ENCODE measurements at regions not wholly inside any gene's neighbourhood (a gene's known extent, or its start where the extent isn't known, plus 50 kb on each side); places are given as distances from the start of the nearest gene placed in this dataset.
"Not testable (repeated sequence)": the region's sequence is repeated elsewhere in the genome, so short reads cannot be mapped to it uniquely, and the experiment has no call there.

GRCh38 chr2:66032226-66032775, 402.6 kb upstream of the MEIS1 start:
- no peak for DNase-seq (ENCODE audit: low read depth in 3 of 3)

- DNase-seq (ENCODE audit: low read depth in 3 of 3) = no peak
Measured at GRCh38 chr2:66031236-66031635, 403.7 kb upstream of the MEIS1 start.

DNA sequence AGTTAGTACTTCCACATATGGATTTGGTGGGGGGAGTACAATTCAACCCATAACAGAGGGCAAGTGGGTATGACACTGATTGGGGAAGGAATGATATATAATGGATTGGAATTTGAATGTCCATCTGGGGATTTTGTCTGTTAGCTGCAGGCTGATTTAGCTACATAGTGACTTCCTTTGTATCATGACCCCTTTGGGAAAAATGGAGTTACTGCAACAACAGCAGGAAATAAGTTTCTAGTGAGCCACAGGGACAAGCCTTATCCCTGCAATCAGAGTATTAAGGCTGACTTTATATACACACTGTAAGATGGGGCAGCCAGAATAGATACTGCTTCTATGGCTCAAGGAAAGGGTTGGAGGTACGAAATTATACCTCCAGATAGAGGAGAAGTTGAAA, 404.4 kb upstream of the MEIS1 start:
- no peak for DNase-seq (ENCODE audit: low read depth in 3 of 3)

GRCh38 chr2:66024391-66024790, 410.5 kb upstream of the MEIS1 start:
- DNase-seq (ENCODE audit: low read depth in 3 of 3) = no peak

DNA sequence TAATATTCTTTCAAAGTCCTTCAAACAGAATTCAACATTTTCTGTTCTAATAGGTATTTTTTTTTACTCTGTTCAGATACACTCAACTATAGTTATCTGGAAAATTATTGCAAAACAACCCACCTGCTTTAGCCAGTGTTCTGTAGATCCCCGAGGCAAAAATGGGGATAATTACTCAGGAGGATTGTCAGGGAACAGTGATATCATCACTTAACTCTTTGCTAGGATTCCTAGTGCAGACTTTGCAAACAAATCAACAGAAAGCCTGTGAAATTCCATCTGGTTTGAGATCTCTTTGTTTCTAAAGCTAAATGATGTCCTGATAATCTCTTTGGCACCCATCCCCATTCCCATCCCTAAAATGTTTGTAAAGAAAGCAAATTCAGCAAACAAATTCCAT, 413.6 kb upstream of the MEIS1 start:
- DNase-seq (ENCODE audit: low read depth in 3 of 3) = no peak

- DNase-seq (ENCODE audit: low read depth in 3 of 3) = no peak
Measured at GRCh38 chr2:66017763-66018162, 417.2 kb upstream of the MEIS1 start.

DNA sequence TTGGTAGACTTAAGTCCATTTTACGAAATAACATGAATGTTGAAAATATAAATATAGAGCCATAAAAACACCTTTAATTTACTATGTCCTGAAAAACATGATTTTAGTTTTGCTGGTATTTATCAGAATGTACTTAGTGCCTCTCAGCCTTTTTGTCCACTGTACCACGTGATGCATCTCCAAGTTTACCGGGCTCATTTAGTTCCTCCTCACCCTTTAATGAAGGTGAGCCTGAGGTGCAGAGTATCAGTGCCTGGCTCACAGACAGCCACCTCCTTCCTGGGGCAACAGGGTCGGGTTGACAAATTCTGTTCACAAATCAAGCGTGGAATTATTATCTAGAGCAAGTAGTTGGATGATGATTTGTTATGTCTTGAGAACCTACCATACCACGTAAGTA, 420.5 kb upstream of the MEIS1 start:
- no peak for DNase-seq (ENCODE audit: low read depth in 3 of 3)

GRCh38 chr2:66013456-66013855, 421.5 kb upstream of the MEIS1 start:
- DNase-seq (ENCODE audit: low read depth in 3 of 3) = no peak

DNA sequence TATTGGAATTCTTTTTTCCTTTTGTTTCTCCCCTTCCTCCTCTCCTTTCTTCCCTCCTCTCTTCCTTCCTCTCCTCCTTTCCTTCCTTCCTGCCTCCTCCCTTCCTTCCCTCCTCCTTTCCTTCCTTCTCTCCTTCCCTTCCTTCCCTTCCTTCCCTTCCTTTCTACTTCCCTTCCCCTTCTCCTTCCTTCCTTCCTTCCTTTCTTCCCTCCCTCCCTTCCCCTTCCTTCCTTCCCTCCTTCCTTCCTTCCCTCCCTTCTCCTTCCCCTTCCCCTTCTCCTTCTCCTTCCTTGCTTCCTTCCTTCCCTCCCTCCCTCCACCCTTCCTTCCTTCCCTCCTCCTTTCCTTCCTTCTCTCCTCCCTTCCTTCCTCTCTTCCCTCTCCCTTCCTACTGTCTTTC, 431.0 kb upstream of the MEIS1 start:
- DNase-seq (ENCODE audit: low read depth in 3 of 3) = no peak

DNA sequence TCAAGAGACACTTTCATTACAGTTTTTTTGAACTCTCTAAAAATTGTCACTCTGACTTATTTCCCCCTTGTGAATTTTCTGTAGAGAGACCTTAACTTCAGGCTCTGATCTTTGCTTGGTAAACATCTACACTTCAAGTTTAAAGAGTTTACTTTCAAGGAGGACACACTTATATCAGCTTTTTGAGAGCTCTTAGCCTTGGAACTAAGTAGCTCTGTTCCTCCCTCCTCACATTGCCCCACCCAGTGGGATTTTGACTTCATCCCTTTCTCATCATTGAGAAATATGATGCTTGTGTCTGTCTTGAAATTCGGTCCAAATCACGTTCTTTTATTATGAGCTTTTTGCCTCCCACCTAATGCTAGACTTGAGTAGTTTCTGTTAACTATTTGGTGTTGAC, 433.4 kb upstream of the MEIS1 start:
- DNase-seq (ENCODE audit: low read depth in 3 of 3) = no peak

GRCh38 chr2:66000901-66001300, 434.0 kb upstream of the MEIS1 start:
- DNase-seq (ENCODE audit: low read depth in 3 of 3) = no peak

- no peak for DNase-seq (ENCODE audit: low read depth in 3 of 3)
Measured at GRCh38 chr2:65999796-66000195, 435.1 kb upstream of the MEIS1 start.

GRCh38 chr2:65999103-65999502, 435.8 kb upstream of the MEIS1 start:
- no peak for DNase-seq (ENCODE audit: low read depth in 3 of 3)

- DNase-seq (ENCODE audit: low read depth in 3 of 3) = no peak
Measured at GRCh38 chr2:65997961-65998360, 437.0 kb upstream of the MEIS1 start.

DNA sequence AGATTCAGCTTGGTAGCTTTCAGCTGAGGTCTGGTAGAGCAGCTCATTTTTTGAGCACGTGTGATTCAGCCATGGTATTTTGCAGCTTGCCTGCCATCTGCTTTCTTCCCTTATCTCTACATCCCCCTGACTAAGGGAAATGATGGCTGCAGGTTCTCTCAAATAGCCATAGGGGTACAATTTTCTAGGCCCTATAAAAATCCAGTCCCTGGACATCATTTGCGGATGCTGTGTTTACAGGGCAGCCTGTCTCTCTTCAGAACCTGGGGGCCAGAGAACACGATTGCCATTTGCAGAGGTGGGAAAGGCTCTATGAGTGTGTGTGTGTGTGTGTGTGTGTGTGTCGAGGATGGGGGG, 442.7 kb upstream of the MEIS1 start:
- DNase-seq (ENCODE audit: low read depth in 3 of 3) = no peak

GRCh38 chr2:65991381-65992197, 443.3 kb upstream of the MEIS1 start:
- no peak for DNase-seq (ENCODE audit: low read depth in 3 of 3)

DNA sequence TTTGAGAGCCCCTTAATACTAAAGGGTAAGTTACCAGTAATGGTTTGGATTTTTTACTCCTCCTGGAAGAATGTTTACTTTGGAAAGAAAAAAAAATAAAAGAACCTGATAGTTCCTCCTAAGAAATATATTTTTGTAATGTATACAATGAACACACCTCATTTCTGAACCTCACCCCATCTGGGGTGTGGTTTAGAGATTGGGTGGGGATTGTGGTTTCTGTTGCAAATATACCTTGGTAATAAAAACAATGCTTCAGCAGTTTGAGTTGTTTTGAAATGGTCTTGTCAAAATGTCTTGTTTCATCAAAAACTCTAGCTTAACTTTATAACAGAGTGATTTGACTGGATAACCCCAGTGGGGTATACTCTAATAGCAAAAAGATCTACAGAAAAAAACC, 448.9 kb upstream of the MEIS1 start:
- no peak for DNase-seq (ENCODE audit: low read depth in 3 of 3)

GRCh38 chr2:65980531-65980930, 454.4 kb upstream of the MEIS1 start:
- DNase-seq (ENCODE audit: low read depth in 3 of 3) = no peak

- no peak for DNase-seq (ENCODE audit: low read depth in 3 of 3)
Measured at GRCh38 chr2:65979446-65979845, 455.5 kb upstream of the MEIS1 start.

DNA sequence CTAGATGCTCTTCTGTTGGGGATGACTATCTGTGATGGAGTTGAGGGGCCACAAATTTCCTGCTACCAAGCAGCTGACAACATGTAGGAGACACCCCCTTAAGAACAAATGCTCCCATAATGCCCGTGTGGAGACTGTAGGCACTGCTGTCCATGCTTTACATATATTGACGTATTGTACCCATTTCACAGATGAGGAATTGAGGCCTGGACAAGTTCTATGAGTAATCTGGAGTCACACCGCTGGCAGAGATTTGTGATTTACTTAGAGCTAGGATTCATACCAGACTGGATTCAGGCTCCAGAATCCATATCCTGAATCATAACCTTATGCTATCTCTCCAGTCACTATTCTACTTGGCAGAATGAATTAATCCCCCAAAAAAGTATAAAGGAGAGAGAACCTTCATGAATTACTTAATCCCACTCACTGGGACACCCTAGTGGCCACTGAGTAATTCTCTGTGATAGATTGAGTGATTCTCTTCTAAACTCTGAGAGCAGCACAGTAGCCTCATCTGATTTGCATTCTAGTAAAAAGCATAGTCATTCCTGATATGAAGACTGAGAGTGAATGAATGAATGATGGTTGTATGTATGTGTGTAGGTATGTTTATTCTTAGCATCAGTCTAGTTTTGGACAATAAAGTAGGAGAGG, 460.7 kb upstream of the MEIS1 start:
- DNase-seq (ENCODE audit: low read depth in 3 of 3) = no peak

DNA sequence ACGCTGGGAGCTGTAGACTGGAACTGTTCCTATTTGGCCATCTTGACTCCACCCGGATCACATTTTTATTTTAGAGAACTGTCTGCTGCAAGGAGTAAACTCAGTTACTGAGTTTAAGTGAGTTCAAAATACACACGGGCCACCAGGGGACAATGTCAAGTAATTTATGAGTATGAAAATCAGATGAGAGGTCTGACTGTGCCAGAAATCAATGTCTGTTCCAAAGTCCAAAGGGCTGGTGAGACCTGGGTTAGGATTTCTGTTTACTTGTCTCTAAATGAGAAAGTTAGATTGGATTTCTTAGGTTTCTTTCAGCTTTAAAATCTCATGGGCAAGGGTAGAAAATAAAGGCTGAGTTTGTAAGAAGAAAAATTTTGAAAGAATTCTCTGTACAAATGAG, 465.8 kb upstream of the MEIS1 start:
- no peak for DNase-seq (ENCODE audit: low read depth in 3 of 3)

DNA sequence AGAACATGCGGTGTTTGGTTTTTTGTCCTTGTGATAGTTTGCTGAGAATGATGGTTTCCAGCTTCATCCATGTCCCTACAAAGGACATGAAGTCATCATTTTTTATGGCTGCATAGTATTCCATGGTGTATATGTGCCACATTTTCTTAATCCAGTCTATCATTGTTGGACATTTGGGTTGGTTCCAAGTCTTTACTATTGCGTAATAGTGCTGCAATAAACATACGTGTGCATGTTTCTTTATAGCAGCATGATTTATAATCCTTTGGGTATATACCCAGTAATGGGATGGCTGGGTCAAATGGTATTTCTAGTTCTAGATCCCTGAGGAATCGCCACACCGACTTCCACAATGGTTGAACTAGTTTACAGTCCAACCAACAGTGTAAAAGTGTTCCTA, 471.6 kb upstream of the MEIS1 start:
- not testable (repeated sequence) for DNase-seq (ENCODE audit: low read depth in 3 of 3)

DNA sequence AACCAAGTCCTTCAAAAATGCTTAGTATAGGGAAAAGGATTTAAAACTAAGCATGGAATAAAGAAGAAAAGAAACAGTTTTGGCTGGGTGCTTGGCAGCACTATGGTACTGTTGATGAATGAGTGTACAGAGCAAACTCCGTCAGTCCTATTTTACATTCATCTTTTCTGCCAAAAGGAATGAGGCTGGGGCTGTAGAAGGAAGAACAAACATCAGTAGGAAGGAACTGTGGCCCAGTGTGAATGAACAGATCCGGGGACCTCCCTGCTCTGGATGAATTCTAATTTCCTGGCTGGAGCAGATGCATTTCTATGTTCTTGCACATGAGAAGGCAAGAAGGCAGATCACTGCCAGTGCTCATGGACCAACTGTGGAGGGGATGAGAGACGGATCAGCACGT, 474.0 kb upstream of the MEIS1 start:
- no peak for DNase-seq (ENCODE audit: low read depth in 3 of 3)
